HG03196 (cell line): ENCODE measurements at regions not wholly inside any gene's neighbourhood (a gene's known extent, or its start where the extent isn't known, plus 50 kb on each side); places are given as distances from the start of the nearest gene placed in this dataset.
A peak's percentile ranks its signal among the peaks of the same experiment; 100 is the strongest.
"Not testable (repeated sequence)": the region's sequence is repeated elsewhere in the genome, so short reads cannot be mapped to it uniquely, and the experiment has no call there.

ENCODE experiments used
- ATAC-seq: cut with Tn5 transposase; IDR thresholded peaks from one replicate; pipeline ENCODE4 v1.9.1; 2021; ENCODE audit not compliant: unreplicated experiment

- ATAC-seq = no peak
These were observed 220.8 kb downstream of the ZNF621 start for GRCh38 chr3:40745381-40746106.

DNA sequence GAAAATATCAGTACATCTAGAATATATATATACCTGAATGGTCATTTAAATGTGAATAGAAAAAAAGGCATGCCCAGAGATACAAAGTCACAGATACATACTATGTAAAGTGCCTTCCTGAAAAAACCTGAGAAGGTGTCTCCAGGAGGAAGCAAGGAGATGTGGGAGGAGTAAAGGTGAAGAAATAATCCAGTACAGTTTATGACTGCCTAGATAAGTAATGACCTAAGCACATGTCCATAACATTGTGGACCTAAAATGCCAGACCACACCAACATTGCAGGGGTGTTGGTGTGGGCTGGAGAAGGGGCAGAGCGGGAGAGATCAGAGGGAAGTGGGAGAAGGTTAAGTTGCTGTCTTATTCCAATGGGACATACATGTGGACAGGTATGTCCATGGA is 226.9 kb downstream of the ZNF621 start:
- no peak for ATAC-seq

DNA sequence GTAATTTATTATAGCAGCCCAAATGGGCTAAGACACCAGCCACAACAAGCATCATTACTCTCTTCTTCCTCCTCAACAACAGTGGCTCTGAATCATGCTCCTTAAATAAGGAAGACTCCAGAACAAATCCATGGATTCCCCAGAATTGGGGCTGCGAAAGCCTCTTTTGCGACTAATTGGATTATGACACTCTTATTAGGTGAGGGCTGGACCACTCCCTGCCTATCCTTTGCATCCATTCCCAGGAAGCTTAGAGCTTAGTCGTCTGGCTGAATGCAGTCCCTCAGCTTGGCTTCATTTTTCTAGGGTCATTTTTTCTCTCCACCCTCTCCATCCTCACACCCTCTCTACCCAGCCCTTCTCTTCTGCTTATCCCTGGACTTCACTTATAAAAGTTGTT is 227.7 kb downstream of the ZNF621 start:
- no peak for ATAC-seq

GRCh38 chr3:40753291-40753770 is 228.6 kb downstream of the ZNF621 start:
- no peak for ATAC-seq

GRCh38 chr3:40753951-40754350 is 229.2 kb downstream of the ZNF621 start:
- no peak for ATAC-seq

DNA sequence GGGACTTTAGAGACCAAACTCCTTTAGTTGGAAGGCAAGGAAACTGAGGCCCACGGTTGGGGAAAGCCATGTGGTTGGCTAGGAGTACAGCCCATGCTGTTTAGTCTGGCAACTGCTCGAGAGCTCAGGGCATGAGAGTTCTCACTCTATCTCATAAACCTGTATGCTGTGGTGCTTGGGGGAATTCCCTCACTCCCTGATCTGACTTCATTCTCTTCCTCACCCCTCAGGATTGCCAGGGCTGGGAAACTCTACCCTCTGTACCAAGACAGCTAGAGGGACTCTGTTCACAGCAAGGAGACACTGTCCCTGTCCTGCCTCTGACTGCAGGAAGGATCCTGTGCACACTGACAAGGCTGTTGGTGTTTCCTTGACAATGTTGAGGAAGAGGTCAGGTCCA is 230.2 kb downstream of the ZNF621 start:
- ATAC-seq = no peak

DNA sequence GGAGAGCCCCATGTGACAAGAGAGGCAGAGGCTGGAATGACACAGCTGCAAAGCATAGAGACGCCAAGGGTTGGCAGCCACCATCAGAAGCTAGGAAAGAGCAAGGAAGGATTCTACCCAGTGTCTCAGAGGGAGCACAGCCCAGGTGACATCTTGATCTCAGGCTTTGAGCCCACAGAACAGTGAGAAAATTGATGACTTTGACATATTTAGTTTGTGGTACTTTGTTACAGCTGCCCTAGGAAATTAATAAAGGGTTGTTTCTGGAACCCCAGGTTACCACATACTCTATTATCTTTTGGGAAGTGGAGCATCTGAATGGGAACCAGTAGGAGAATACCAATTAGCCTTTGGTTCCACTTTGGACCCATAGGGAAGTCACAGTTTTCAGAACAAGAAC is 231.7 kb downstream of the ZNF621 start:
- no peak for ATAC-seq

- not testable (repeated sequence) for ATAC-seq
These were observed 238.0 kb downstream of the ZNF621 start for GRCh38 chr3:40762771-40763170.

DNA sequence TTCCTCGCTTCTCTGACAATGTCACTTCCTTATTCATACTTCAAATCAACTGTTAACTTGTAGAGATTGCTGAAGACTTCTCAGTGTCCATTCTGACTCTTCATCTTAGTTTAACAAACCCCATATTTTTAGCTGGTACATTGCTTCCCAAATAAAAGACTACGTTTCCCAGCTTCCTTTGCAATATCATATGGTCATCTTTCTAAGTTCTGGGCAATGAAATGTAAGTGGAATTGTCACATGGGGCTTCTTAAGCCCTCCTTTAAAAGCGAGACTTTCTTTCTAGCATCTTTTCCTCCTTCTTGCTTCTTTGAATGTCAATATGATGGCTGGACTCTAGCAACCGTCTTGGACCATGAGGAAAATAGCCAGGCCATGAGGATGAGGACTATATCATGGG is 239.0 kb downstream of the ZNF621 start:
- ATAC-seq = no peak

- no peak for ATAC-seq
These were observed 240.0 kb downstream of the ZNF621 start for GRCh38 chr3:40764747-40765146.

- peak; percentile 76 for ATAC-seq
These were observed 241.1 kb downstream of the ZNF621 start for GRCh38 chr3:40765884-40766283.

GRCh38 chr3:40766396-40766795 is 241.6 kb downstream of the ZNF621 start:
- peak; percentile 43 for ATAC-seq

DNA sequence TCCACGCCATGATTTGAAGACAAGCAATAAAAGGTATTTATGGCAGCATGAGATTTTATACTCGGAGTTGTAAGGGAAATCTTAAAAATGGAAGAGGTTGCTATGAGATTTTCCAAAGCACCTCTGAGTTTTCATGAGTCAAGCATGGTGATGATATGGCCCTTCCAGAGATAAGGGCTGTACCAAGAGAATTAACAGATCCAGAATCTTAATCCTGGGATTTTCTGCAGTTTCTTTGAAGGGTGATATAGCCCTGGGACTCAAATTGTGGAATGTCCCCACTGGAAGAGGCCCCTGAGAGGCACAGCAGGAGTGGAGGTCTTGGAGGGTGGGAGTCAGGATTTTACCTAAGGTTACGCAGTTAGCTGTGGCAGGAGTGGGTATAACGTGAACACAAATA is 243.3 kb downstream of the ZNF621 start:
- ATAC-seq = no peak

GRCh38 chr3:40768536-40768935 is 243.8 kb downstream of the ZNF621 start:
- no peak for ATAC-seq

DNA sequence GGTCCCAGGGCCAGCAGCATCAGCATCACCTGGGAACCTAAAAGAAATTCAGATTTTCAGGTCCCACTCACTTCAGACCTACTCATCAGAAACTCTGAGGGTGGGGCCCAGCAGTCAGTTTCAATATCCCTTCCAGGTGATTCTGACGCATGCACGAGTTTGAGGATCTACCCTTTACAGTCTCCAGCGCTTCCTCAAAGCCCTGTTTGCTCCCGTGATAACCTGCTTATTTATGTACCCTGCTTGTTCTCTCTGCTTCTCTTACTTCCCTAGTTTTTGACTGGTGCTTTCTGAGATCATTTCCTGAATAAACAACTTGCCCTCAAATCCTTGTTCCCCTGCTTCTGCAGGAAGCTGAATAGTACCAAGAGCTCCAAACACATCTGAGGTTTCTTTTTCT is 245.3 kb downstream of the ZNF621 start:
- ATAC-seq = no peak

GRCh38 chr3:40771112-40771511 is 246.4 kb downstream of the ZNF621 start:
- ATAC-seq = no peak

- no peak for ATAC-seq
These were observed 254.3 kb downstream of the ZNF621 start for GRCh38 chr3:40779039-40779438.

GRCh38 chr3:40780291-40780924 is 255.6 kb downstream of the ZNF621 start:
- ATAC-seq = no peak

DNA sequence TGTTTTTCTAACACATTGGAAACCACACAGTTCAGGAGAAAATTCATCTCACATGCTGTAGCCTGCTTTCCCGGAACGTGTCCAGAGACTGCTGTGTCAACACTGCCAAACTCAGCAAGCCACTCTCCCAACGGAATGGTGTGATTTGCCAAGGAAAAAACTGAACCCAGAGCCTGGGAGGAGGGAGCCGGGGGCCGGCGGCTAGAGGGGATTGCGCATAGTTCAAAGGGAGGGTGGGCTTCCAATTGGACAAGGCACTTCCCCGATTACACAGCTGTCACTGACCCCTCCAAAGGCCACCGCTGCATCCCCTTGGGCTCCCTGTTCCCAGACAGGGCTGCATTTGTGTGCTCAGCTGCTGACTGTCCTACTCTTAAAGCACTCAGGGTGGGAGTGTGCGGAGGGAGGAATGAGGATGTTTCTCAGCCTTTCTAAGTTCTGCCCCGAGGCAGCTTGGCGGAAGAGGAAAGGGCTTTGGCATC is 256.2 kb downstream of the ZNF621 start:
- ATAC-seq = no peak

DNA sequence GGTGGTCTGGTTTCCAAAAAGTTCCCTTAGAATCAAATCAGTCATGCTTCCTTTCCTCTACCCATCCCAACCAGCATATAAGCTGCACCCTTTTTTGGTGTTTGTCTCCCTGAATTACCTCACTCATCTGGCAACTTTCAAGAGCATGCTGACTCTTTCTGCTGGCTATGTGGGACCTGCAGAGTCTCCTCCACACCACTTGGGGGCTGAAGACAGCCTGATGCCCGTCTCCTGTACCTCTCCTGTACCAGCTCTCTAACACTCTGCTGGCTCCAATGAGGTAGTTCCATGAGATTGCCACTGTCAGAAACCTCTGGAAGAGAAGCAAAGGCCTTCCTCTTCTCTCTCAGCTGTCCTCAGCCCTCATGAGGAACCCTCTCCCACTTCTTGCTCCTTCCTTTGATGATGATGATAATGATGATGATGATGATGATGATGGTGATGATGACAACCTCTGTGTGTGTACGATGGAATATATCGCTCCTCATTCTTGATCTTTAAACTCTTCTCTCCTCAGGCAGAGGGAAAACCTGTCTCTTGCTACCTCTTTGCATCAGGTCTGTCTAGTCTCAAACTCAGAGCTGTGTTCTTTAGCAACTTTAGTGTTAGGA is 257.5 kb downstream of the ZNF621 start:
- ATAC-seq = no peak

- ATAC-seq = no peak
These were observed 266.0 kb downstream of the ZNF621 start for GRCh38 chr3:40790746-40791145.

- no peak for ATAC-seq
These were observed 269.0 kb downstream of the ZNF621 start for GRCh38 chr3:40793730-40794129.
